WI38 (cell line): ENCODE measurements at regions not wholly inside any gene's neighbourhood (a gene's known extent, or its start where the extent isn't known, plus 50 kb on each side); places are given as distances from the start of the nearest gene placed in this dataset.

Experiments used
- H3K4me3 ChIP-seq: 2 replicates; pipeline ENCODE4 v1.5.1; 2011; ENCODE audit warnings: low read depth, mild to moderate bottlenecking, control low read depth, low read length
- TF ChIP-seq, protein P1 (sequence below): IDR thresholded peaks from 2 replicates; pipeline ENCODE4 v1.5.1; 2012; ENCODE audit warnings: low read depth, mild to moderate bottlenecking, control low read depth, low read length

DNA sequence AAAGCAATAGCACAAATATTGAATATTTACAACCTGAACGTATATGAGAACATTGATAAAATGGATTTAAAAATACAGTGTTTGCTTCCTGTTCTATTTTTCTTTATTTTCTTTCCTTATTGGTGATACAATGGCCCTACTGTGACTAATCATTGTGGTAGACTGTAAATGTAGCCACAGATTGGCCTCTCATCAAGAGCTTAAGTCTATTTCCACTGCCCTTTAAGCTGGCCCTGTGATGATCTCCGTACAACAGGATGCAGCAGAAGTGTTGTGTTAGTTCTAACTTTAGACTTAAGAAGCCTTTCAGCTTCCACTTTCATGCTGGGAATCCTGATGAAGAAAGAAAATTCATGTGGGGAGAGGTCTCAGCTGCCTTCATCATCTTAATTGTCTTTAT lies 285.6 kb upstream of the B3GALT2 start:
- TF ChIP-seq, protein P1, sequence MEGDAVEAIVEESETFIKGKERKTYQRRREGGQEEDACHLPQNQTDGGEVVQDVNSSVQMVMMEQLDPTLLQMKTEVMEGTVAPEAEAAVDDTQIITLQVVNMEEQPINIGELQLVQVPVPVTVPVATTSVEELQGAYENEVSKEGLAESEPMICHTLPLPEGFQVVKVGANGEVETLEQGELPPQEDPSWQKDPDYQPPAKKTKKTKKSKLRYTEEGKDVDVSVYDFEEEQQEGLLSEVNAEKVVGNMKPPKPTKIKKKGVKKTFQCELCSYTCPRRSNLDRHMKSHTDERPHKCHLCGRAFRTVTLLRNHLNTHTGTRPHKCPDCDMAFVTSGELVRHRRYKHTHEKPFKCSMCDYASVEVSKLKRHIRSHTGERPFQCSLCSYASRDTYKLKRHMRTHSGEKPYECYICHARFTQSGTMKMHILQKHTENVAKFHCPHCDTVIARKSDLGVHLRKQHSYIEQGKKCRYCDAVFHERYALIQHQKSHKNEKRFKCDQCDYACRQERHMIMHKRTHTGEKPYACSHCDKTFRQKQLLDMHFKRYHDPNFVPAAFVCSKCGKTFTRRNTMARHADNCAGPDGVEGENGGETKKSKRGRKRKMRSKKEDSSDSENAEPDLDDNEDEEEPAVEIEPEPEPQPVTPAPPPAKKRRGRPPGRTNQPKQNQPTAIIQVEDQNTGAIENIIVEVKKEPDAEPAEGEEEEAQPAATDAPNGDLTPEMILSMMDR: no peak
- H3K4me3 ChIP-seq: no peak overlapping the region

DNA sequence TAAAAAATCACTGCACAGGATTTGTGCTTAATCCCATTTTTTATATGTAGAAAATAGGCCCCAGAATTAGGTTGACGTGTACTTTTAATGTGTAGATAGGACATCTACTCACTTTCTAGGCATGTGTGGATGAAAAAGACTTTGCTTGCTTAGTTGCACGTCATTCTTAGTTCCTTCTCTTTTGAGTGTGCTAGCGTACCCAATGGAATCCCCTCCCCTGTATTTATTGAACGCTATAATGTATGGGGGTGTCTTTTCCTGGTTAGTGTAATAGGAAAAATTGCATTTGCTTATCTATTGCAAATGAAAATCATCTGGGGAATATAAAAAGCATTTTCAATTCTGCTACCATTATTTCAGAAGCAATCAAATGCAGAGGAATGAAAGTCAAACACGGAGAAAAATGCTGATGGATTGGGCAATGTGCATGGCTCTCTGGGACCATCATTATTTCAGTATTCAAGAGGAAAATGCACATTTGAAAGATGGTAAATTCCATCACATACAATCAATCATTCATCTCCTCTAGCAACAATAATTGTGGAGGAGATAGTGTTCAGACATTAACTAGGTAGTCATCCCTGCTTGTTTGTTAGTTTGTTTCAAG lies 277.0 kb upstream of the B3GALT2 start:
- TF ChIP-seq, protein P1: no peak
- H3K4me3 ChIP-seq: no peak overlapping the region

DNA sequence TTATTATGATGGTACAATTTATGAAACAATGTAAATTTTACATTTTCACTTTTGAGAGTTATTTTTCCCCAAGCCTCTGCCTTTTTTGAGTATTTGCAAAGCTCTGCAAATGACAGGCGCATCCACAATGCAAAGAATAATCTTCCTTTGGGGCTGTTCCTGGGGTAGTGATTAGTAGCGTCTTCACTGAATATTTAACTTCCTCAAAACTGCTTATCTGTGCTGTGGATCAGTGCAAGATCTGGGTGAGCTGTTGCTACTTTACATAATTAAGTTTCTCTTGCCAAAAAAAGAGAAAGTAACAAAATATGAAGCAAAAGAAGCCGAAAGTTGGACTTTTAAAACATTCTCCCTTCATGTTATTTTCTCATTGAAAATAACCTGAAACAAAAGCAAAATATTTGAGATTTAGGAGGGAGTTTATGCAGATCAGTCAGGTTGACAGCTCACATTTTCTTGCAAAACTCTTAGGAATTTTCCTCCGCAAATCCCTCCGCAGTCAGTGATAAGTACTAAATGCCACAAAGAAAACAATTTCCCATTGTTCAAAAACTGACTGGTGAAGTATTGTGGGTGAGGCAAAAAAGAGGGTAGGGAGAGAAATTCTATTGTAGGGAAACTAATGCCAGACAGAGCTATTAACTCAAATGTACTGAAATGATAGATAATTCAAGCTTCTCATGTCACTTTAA lies 276.4 kb upstream of the B3GALT2 start:
- TF ChIP-seq, protein P1: no peak
- no peak overlapping the region for H3K4me3 ChIP-seq

DNA sequence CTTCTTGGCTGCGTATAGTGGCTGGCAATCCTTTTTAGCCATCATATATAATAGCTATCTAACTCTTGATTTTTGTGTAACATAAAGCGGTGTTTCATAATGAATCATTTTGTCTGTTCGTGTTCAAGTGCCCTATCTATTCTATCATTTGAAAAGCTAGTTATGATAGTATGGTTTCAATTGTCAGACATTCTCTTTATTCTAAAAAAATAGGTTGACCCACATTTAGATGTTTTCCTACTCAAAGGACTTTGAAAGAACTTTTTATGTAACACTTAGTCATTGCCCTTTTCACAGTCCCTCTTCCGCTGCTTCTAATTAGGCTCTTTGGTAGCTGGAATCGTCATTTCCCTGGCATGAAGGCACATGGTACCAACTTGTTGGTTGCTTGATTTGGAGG lies 272.2 kb upstream of the B3GALT2 start:
- no peak overlapping the region for H3K4me3 ChIP-seq
- TF ChIP-seq, protein P1: no peak

DNA sequence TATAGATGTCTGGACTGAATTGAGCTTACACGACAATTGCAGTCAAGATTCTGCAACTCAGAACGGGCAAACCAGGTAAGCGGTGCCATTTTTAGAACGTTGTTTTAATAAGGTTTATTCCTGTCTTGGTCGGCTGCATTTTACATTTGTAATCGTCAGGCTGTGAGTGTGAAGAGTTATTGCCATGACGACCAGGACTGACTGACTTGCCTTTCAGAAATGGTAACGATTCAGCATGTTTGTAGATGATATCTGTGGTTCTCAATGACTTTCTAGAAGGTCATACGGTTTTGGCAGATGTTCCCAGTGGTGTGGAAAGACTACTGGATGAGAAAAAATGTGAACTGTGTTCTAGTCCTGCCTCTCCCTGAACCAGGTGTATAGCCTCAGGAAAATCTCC lies 271.3 kb upstream of the B3GALT2 start:
- no peak overlapping the region for H3K4me3 ChIP-seq
- TF ChIP-seq, protein P1: no peak

DNA sequence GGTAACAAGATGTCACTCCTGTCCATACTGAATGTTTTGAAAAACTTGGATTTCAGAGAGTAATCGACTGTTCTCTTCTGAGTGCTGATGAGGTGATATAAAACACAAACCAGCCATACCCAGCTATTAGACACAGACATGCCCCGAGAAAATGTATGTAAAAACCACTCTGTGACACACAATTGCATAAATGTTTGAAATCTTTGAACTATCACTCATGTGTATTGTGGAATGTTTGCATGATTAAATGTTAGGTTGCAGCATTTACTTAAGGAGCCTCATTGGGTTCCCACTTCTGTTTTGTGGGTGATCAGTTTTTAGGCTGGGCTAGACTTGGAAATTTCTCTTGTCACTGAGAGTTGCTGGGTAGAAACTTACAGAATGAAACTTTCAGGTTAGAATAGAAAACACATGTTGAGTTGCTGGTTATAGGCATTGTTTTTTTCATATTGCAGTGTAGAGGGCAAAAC lies 270.4 kb upstream of the B3GALT2 start:
- TF ChIP-seq, protein P1: no peak
- no peak overlapping the region for H3K4me3 ChIP-seq

DNA sequence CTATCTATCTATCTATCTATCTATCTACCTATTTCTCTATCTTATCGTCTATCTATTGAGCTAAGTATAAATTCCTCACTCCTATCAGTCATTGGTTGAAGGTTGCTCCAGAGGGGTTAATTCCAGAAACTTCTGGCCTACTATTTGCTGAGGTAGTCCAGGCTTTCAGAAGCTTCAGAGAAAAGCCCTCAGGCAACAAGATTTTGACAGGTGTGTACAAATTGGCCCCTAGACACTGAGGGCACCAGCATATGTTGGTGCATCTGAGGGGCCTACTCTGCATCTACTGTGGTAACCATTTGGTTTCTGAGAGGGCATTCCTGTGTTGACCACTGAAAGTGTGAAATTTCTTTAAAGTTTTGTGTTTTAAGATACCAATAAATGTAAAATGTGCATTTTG lies 265.2 kb upstream of the B3GALT2 start:
- TF ChIP-seq, protein P1: no peak

More for the DNA sequence above, 265.2 kb upstream of the B3GALT2 start:
- no peak overlapping the region for H3K4me3 ChIP-seq
